AG04450 (cell line): ENCODE measurements at regions not wholly inside any gene's neighbourhood (a gene's known extent, or its start where the extent isn't known, plus 50 kb on each side); places are given as distances from the start of the nearest gene placed in this dataset.
A peak's percentile ranks its signal among the peaks of the same experiment; 100 is the strongest.

Experiments
- CTCF ChIA-PET: fragments of 300-600, 350-600 bp; formaldehyde crosslinking; extraction: SDS; loops from one replicate; lab custom pipeline; 2022; ENCODE audit warnings: antibody characterized with exemption, inconsistent platforms; lab: Charles Lee
- POLR2A ChIA-PET: fragments of 350-600 bp; formaldehyde crosslinking; extraction: SDS; loops from one replicate; lab custom pipeline; 2021; ENCODE audit warnings: antibody characterized with exemption, inconsistent platforms; lab: Yijun Ruan, JAX
- DNase-seq: peaks from one replicate; pipeline ENCODE4 v3.0.0-alpha.2; 2011; ENCODE audit warnings: low read depth, low spot score
- H3K27ac ChIP-seq: one replicate; pipeline ENCODE4 v1.5.1; 2012; ENCODE audit warnings: low read depth, low read length, control low read depth
- H3K27me3 ChIP-seq: one replicate; pipeline ENCODE4 v1.6.0; 2012; ENCODE audit warnings: low read length; ENCODE audit not compliant: control insufficient read depth, insufficient read depth
- H3K4me3 ChIP-seq: 2 replicates; pipeline ENCODE4 v1.5.1; 2011; ENCODE audit warnings: mild to moderate bottlenecking, low read depth, low read length, control low read depth
- H3K9me3 ChIP-seq: 2 replicates; pipeline ENCODE4 v1.5.1; 2012; ENCODE audit warnings: low read length; ENCODE audit not compliant: control insufficient read depth, insufficient read depth
- CTCF ChIP-seq: IDR thresholded peaks from 2 replicates; pipeline ENCODE4 v1.5.1; 2011; ENCODE audit warnings: low read depth, low read length, control low read depth, inconsistent platforms

GRCh38 chr6:131510094-131510493 lies 62.9 kb upstream of the ARG1 start:
- no peak overlapping the region for H3K27ac ChIP-seq
- no peak for DNase-seq
- ChIA-PET CTCF (no interaction called here), POLR2A (no interaction called here)
- no peak overlapping the region for H3K4me3 ChIP-seq
- no peaks in the 10 kb centered on the region for H3K27me3 ChIP-seq
- H3K9me3 ChIP-seq: no peaks in the 10 kb centered on the region
- TF ChIP-seq CTCF: no peak

GRCh38 chr6:131510591-131510990 lies 62.4 kb upstream of the ARG1 start:
- no peak for TF ChIP-seq CTCF
- Histone ChIP-seq H3K9me3 (no peaks in the 10 kb centered on the region), H3K27me3 (no peaks in the 10 kb centered on the region), H3K27ac (no peak overlapping the region), H3K4me3 (no peak overlapping the region)
- ChIA-PET POLR2A (no interaction called here), CTCF (no interaction called here)
- DNase-seq: no peak

GRCh38 chr6:131519670-131520436 lies 53.2 kb upstream of the ARG1 start:
- no peak overlapping the region for H3K27ac ChIP-seq
- DNase-seq: no peak
- ChIA-PET CTCF (interaction anchor here (0.7 to 2.0 kb wide), 23 partner anchors 11 to 635 kb away, joined by 3 to 18 read pairs (median 4); partner anchors contain the start of gene MED23), POLR2A (no interaction called here)
- H3K9me3 ChIP-seq: peaks cover 2% of the 10 kb centered on the region; the same call in 1 of the 2 replicates
- TF ChIP-seq CTCF: peak; percentile 67
- no peak overlapping the region for H3K4me3 ChIP-seq
- H3K27me3 ChIP-seq: no peaks in the 10 kb centered on the region
